Adrenal gland (tissue), 9 donors: ENCODE measurements at regions not wholly inside any gene's neighbourhood (a gene's known extent, or its start where the extent isn't known, plus 50 kb on each side); places are given as distances from the start of the nearest gene placed in this dataset.

Experiments
- DNase-seq, 7 donors: peaks; one replicate each; pipeline ENCODE4 v3.0.0-alpha.2; 2019 to 2020
- H3K27ac ChIP-seq, 5 donors: fragments of 200-600 bp; sonication (generic) in 4 of 5; 1 replicate in 3 of 5; 2 replicates in 2 of 5; pipeline versions ENCODE4 v1.5.1 to v1.8.0; 2016 to 2020; ENCODE audit warnings: mild to moderate bottlenecking in 1 of 5
- H3K27me3 ChIP-seq: fragments of 200-600 bp; 2 replicates; pipeline ENCODE4 v1.8.0; 2021
- H3K36me3 ChIP-seq, 2 donors: fragments of 200-600 bp; replicated peaks in 1 of 2; 1 replicate in 1 of 2; 2 replicates in 1 of 2; pipeline versions ENCODE4 v1.5.1 to v1.8.0; 2018 to 2022
- H3K4me1 ChIP-seq, 2 donors: fragments of 200-600 bp; replicated peaks in 1 of 2; 1 replicate in 1 of 2; 2 replicates in 1 of 2; pipeline versions ENCODE4 v1.5.1 to v1.8.0; 2018 to 2021
- H3K4me3 ChIP-seq, 4 donors: fragments of 200-600 bp; sonication (generic) in 3 of 4; one replicate each; pipeline ENCODE4 v1.5.1; 2016 to 2018
- H3K9me3 ChIP-seq, 3 donors: fragments of 200-600 bp; sonication (generic) in 1 of 3; replicated peaks in 1 of 3; 1 replicate in 2 of 3; 2 replicates in 1 of 3; pipeline versions ENCODE4 v1.5.1 to v1.8.0; 2016 to 2021
- POLR2A ChIP-seq, 2 donors: fragments of 450-650 bp; IDR thresholded peaks; one replicate each; pipeline ENCODE4 v1.6.1; 2017; ENCODE audit warnings: antibody characterized with exemption in 2 of 2, mild to moderate bottlenecking in 2 of 2, moderate library complexity in 1 of 2
- WGBS, 4 donors: extraction: QIAGEN DNeasy Blood & Tissue Kit in 2 of 4; methylation state at CpG; one replicate each; pipeline versions ENCODE4 v1.1.5 to v1.1.7; 2013 to 2017; 5-methylcytosine and 5-hydroxymethylcytosine counted together
- intact Hi-C, 2 donors: fragments of 100-400 bp; cut with DNase I; formaldehyde crosslinking; loops; one replicate each; pipeline versions ENCODE4 v1.14.1 to v1.15.0; 2022 to 2023
- TF ChIP-seq, protein P1 (sequence below), 6 experiments: fragments of 450-650 bp in 4 of 6; fragments of 200-600 bp in 2 of 6; sonication (generic) in 1 of 6; IDR thresholded peaks; 1 replicate in 5 of 6; 2 replicates in 1 of 6; pipeline versions ENCODE4 v1.5.1 to v1.8.0; 2016 to 2021; ENCODE audit warnings: antibody characterized with exemption in 6 of 6, mild to moderate bottlenecking in 2 of 6, moderate library complexity in 1 of 6
- donor health status: healthy with polysubstance abuse.
- donor health status: Bipolar disorder and iron deficiency.
- donor health status: DM: yes; HTN: yes; CAD: no.
- donor health status: DM: no; HTN: no; CAD: no.
- donor health status: DM: no; HTN: no; CAD: no.

DNA sequence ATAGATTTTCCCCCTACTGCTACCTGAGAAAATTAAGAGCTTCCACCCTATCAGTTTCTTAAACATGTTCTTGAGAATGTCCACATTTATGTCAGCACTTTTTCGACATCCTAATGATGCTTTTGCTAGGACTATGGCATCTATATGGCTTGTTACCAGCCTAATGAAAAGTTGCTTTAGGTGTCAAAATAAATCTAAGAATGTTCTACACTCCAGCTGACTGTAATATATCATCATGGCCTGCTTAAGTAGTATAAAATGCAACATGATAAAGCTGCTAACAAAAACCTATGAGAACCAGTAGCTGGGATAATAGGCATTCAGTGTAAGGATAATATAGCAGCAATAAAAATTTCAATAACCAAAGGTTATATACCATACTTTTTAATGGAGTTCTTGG, 1983.5 kb upstream of the CELF4 start:
- H3K9me3 ChIP-seq, result no peaks in the 10 kb centered on the region
- H3K4me1 ChIP-seq, result no peaks in the 10 kb centered on the region
- no peak overlapping the region for H3K27ac ChIP-seq
- TF ChIP-seq, protein P1, sequence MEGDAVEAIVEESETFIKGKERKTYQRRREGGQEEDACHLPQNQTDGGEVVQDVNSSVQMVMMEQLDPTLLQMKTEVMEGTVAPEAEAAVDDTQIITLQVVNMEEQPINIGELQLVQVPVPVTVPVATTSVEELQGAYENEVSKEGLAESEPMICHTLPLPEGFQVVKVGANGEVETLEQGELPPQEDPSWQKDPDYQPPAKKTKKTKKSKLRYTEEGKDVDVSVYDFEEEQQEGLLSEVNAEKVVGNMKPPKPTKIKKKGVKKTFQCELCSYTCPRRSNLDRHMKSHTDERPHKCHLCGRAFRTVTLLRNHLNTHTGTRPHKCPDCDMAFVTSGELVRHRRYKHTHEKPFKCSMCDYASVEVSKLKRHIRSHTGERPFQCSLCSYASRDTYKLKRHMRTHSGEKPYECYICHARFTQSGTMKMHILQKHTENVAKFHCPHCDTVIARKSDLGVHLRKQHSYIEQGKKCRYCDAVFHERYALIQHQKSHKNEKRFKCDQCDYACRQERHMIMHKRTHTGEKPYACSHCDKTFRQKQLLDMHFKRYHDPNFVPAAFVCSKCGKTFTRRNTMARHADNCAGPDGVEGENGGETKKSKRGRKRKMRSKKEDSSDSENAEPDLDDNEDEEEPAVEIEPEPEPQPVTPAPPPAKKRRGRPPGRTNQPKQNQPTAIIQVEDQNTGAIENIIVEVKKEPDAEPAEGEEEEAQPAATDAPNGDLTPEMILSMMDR (IDR thresholded peaks at IDR 0.05), result no peak
- no peak for TF ChIP-seq POLR2A (IDR thresholded peaks at IDR 0.05)
- DNase-seq, result no peak
- H3K4me3 ChIP-seq, result no peak overlapping the region
- no peaks in the 10 kb centered on the region for H3K27me3 ChIP-seq
- 40 to 63% (median 55%) methylated on average over 1 of the region's 1 CpG for WGBS, 4 donors
- no peaks in the 10 kb centered on the region for H3K36me3 ChIP-seq
- intact Hi-C loops, result no loop called here

DNA sequence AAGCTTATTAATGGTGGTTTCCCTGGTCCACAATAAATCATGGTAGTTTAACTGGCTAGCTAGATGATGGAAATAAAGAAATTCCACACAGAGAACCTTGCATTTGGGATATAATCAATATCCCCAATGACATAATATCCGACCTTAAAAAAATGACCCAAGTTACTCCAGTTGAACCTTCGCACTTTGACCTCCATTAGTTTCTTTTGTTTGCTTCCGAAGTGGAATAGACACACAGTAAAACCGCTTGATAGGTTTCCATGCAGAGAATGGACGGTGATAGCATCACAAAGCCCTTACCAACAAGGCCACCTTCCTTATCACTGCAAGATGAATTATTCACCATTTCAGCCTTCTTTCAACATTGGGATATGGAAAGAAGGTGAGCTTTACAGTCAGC, 1966.1 kb upstream of the CELF4 start:
- H3K36me3 ChIP-seq, result no peaks in the 10 kb centered on the region
- H3K4me3 ChIP-seq, result no peak overlapping the region
- TF ChIP-seq POLR2A (IDR thresholded peaks at IDR 0.05), result no peak
- TF ChIP-seq, protein P1 (IDR thresholded peaks at IDR 0.05), result no peak
- H3K9me3 ChIP-seq, result no peaks in the 10 kb centered on the region
- DNase-seq, result no peak
- intact Hi-C loops, result no loop called here
- no peaks in the 10 kb centered on the region for H3K27me3 ChIP-seq
- no peak overlapping the region for H3K27ac ChIP-seq
- WGBS, 4 donors, result 67 to 85% (median 78%) methylated on average over 5 of the region's 5 CpGs
- no peaks in the 10 kb centered on the region for H3K4me1 ChIP-seq

DNA sequence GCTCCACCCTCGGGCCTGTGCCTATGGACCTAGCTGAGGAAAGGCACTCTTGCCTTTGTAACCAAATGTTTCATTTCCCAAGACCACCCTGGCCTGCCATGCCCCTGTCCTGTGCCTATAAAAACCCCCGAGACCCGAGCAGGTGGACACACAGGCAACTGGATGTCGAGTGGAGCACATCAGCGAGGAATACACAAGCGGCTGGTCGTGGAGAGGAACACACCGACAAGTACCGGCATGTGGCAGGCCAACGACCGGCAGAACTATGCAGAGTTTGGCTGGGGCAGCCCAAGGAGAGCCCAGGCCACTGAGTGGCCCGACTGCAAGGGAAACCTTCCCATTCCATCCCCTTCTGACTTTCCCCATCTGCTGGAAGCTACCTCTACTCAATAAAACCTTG, 1963.8 kb upstream of the CELF4 start:
- H3K4me1 ChIP-seq, result no peaks in the 10 kb centered on the region
- TF ChIP-seq, protein P1 (IDR thresholded peaks at IDR 0.05), result no peak
- no peak for TF ChIP-seq POLR2A (IDR thresholded peaks at IDR 0.05)
- H3K27ac ChIP-seq, result no peak overlapping the region
- no peak for DNase-seq
- H3K9me3 ChIP-seq, result no peaks in the 10 kb centered on the region
- 92 to 93% (median 93%) methylated on average over 12 of the region's 12 CpGs for WGBS, 4 donors
- no peak overlapping the region for H3K4me3 ChIP-seq
- no peaks in the 10 kb centered on the region for H3K27me3 ChIP-seq
- intact Hi-C loops, result no loop called here
- no peaks in the 10 kb centered on the region for H3K36me3 ChIP-seq

DNA sequence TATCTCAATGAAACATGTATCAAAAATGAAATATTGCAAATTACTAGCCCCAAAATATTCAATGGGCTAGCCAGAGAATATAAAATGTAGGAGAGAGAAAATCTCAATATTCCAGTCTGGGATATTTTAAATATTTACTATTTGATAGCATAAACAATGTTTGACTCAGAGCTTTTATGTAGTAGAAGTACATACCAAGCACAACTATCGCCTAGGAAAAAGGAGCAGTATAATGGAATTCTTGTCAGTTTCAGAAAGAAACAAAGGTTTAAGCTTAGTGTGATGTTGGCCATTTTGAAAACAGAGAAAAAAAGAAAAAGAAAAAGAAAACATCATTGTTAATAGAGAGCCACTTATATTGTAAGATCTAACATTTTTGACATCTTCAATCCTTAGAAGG, 1961.9 kb upstream of the CELF4 start:
- TF ChIP-seq, protein P1 (IDR thresholded peaks at IDR 0.05), result no peak
- no peak for TF ChIP-seq POLR2A (IDR thresholded peaks at IDR 0.05)
- H3K4me3 ChIP-seq, result no peak overlapping the region
- intact Hi-C loops, result no loop called here

More for the DNA sequence above, 1961.9 kb upstream of the CELF4 start:
- Histone ChIP-seq H3K27me3 (no peaks in the 10 kb centered on the region), H3K9me3 (no peaks in the 10 kb centered on the region), H3K4me1 (no peaks in the 10 kb centered on the region), H3K27ac (no peak overlapping the region), H3K36me3 (no peaks in the 10 kb centered on the region)
- WGBS, 4 donors, result 88 to 100% (median 93%) methylated on average over 1 of the region's 1 CpG
- DNase-seq, result no peak
